SKM-1 treated with dmso at 0.1 percent for 144 hours (cell line): ENCODE measurements at regions not wholly inside any gene's neighbourhood (a gene's known extent, or its start where the extent isn't known, plus 50 kb on each side); places are given as distances from the start of the nearest gene placed in this dataset.
"Not testable (repeated sequence)": the region's sequence is repeated elsewhere in the genome, so short reads cannot be mapped to it uniquely, and the experiment has no call there.

Experiments
- DNase-seq: peaks from one replicate; lab custom pipeline; 2025; ENCODE audit not compliant: unreplicated experiment; lab: John Stamatoyannopoulos, UW

GRCh38 chr17:18546514-18547398, 70.2 kb downstream of the LGALS9C start:
- not testable (repeated sequence) for DNase-seq

- not testable (repeated sequence) for DNase-seq
Measured at GRCh38 chr17:18557086-18557485, 80.5 kb downstream of the LGALS9C start.

GRCh38 chr17:18563381-18564098, 80.7 kb downstream of the TBC1D28 start:
- not testable (repeated sequence) for DNase-seq

- peak; percentile 20 for DNase-seq
Measured at GRCh38 chr17:18564099-18564448, 80.1 kb downstream of the TBC1D28 start.

- not testable (repeated sequence) for DNase-seq
Measured at GRCh38 chr17:18568108-18568995, 75.8 kb downstream of the TBC1D28 start.

- not testable (repeated sequence) for DNase-seq
Measured at GRCh38 chr17:18569489-18569913, 74.7 kb downstream of the TBC1D28 start.

GRCh38 chr17:18572536-18572935, 71.7 kb downstream of the TBC1D28 start:
- DNase-seq, result not testable (repeated sequence)

- not testable (repeated sequence) for DNase-seq
Measured at GRCh38 chr17:18574137-18574536, 70.1 kb downstream of the TBC1D28 start.
